ENCODE measurements at regions not wholly inside any gene's neighbourhood (a gene's known extent, or its start where the extent isn't known, plus 50 kb on each side); places are given as distances from the start of the nearest gene placed in this dataset.

DNA sequence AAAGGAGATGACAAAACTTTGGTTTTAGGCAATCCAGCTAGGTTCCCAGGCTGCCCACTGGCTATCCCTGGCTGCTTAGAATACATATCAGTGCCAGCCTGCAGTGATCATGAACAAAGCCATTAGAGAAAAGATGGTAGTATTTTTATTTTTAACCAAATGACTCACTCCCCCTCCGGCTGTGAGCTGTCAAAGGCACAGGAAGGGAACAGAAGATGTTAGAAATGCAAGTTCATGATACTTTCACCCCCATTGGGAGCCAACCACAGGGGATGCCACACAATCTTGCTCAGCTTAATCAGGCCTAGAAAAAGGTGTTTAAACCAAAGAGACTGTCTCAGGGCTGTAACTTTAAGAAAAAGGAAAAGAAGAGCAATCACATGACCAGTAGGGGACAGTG is 70.3 kb upstream of the ASTN2 start:
- no peak for DNase-seq

DNA sequence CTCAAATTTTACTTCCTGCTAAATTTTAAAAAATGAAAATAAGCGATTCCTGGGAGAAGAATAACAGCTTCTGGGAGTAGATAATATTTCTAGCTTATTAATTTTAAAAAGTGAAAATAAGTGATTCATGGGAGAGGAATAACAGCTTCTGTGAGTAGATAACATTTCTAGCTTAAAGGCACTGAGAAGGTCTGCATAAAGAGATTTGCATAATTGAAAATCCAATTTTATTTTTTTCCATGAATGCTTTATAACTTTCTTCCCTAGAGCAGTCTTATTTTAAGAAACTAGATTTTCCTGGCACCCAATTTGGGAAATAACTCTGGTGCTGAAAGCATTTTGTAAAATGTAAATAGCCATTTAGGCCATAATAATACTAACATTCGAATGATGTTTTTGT is 65.9 kb upstream of the ASTN2 start:
- DNase-seq: no peak

DNA sequence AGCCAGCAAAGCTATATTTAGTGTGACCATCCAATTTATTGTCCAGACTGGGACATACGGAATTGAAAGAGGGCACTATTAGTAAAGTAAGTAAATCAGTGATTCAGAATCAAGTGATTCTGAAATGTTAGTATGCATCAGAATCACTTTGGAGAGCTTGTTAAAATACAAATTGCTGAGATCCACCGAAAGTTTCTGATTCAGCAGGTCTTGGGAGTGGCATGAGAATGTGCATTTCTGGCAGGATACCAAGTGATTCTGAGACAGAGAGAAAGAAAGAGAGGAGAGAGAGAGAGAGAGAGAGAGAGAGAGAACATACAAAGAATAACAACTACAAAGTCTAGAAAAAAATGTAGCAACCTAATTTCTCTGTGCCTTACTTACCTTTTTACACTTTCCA is 65.4 kb upstream of the ASTN2 start:
- no peak for DNase-seq

DNA sequence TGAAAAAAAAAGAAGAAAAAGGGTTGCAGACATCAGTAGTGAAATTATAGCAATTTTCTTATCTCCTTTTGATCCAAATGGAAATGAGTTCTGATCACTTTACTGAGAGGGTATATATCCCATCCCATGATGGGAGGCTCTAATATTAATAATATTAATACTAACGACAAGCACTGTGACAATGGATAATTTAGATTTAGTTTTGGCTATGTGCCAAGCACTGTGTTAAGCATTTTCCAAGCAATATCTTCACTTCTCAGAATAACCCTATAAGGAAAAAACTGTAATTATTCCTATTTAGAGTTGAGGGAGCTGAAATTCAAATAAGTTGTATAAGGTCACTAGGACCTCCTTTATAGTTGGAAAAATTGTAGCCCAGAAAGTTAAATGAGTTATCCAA is 58.4 kb upstream of the ASTN2 start:
- no peak for DNase-seq

DNA sequence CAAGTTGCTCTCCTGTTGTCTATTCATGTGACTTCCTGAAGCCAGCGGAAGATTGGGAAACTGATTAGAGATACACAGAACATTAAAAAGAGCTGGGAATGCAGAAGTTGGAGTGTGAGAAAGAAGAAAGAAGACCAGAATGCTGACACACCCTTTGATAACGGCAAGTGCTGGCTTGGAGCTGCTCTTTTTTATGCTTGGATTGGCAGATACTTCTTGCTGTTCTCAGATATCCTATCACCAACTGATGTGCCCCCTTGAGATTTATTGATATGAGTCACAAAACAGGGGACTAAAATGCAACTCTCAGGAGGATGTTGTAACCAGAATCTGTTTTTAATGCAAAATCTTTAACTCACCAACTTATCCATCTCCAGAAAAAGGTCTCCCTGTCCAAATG is 56.0 kb upstream of the ASTN2 start:
- no peak for DNase-seq

DNA sequence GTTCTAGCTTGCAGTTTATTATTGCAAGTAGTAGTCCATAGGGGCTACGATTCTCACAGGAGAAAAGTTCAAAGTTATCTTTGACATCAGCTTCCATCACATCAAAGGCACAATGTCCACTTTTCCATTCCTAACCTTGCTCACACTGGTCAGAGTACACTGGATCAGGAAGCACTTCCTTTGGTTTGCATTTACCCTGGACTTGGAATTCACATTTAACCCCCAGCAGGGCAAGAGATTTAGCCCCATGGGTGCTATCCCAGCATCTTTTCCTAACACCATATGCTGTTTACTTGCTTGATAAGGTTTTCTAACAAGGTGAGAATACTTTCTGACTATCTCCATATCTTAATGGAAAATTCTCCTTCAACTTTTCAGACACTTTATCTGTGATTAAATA is 55.6 kb upstream of the ASTN2 start:
- no peak for DNase-seq

DNA sequence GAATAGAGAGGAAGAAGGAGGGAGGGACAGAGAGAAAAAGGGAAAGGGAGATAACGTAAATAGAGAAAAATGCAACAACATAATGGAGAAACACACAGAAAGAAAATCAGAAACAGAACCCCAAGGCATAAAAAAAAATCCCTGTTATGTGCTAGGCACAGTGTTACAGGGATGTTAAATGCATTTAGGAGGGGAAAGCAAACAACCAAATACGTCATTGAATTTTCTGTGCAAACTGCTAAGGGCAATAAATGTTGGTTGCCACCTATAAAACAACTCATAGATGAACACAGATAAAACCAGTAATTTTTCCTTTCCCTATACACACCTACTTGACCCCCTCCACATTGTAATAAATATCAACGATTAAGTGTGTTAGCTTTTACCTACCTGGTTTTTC is 51.3 kb upstream of the ASTN2 start:
- DNase-seq: no peak

DNA sequence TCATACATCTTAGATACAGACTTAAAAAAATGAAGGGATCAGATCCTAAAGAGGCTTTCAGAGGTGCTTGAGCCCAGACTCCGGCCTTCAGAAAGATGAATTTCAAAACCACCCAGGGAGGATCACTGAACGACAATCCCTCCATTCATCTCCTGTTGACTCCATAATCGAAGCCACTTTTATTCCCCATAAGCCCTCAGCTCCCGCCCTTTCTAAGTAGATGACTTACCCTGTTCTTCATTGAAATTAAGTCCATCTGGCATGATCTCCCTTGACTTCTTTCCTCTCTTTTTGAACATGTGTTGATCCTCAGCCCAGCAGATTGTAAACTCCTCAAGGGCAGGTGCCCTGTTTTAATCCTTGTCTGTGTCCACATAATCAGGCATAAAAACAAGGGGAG is 50.8 kb upstream of the ASTN2 start:
- DNase-seq: no peak

DNA sequence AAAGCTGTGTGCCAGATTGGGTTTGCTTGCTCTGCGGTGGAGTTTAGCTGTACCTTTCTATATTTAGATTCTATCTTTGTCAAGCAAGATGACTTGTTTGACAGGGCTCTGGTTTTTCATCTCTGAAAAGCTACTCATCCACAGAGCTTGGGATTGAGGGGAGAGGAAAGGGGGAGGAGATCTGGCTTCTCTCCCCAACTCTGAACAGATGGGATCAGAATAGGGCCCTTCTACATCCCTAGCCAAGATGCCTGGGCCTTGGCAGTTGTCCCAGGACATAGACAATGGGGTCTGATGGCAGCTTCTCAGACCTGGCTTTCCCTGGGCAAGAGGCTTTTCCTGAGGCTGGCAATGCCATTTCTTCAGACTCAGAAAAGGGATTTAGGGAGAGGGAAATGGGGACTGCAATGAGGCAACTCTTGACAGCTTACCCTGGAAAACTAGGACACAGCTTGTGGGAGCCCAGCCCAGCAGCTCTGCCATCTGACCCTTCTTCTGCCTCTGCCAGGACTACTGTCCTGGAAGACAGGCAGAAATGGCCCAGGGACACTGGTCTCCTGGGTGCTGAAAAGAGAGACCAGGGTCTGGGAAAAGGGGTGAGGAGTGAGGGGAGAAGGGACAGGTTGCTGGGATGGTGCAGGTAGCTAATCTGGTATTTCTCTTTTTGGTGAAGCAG is 50.2 kb upstream of the ASTN2 start:
- peak; percentile 91 for DNase-seq

All from NCI-H1694 treated with DMSO at 0.1 percent for 48 hours (cell line).